ENCODE measurements at regions not wholly inside any gene's neighbourhood (a gene's known extent, or its start where the extent isn't known, plus 50 kb on each side); places are given as distances from the start of the nearest gene placed in this dataset.

GRCh38 chr21:41605178-41605933, 97.4 kb upstream of the TMPRSS2 start:
- CTCF ChIA-PET (ENCODE audit: unreplicated experiment), result no interaction called here
- no peaks in the 10 kb centered on the region for H3K79me2 ChIP-seq (ENCODE audit: insufficient read depth, low read depth, low read length)
- no peaks in the 10 kb centered on the region for H4K20me1 ChIP-seq (ENCODE audit: insufficient read depth, low read length)
- no peaks in the 10 kb centered on the region for H3K4me1 ChIP-seq (ENCODE audit: insufficient read depth, low read length, poor library complexity, severe bottlenecking)
- BruUV-seq (replicated peaks), result no TSS peak
- H3K27ac ChIP-seq (ENCODE audit: low read depth, low read length, poor library complexity, severe bottlenecking), result no peak overlapping the region
- no peak for DNase-seq (ENCODE audit: low spot score)
- no peaks in the 10 kb centered on the region for H3K9me2 ChIP-seq (ENCODE audit: insufficient read depth, low read length)
- POLR2A ChIA-PET, result no interaction called here
- no peak overlapping the region for H2AFZ ChIP-seq (ENCODE audit: low read length)
- H3K4me2 ChIP-seq (ENCODE audit: low read length), result no peak overlapping the region
- H3K4me3 ChIP-seq (ENCODE audit: low read depth, low read length, poor library complexity, severe bottlenecking), result no peak overlapping the region
- no peaks in the 10 kb centered on the region for H3K9me3 ChIP-seq (ENCODE audit: low read length)
- intact Hi-C loops (cut with micrococcal nuclease; ENCODE audit: unreplicated experiment), result no loop called here
- no peaks in the 10 kb centered on the region for H3K36me3 ChIP-seq (ENCODE audit: insufficient read depth, low read length)
- TF ChIP-seq EZH2phosphoT487 (IDR thresholded peaks at IDR 0.05; ENCODE audit: borderline replicate concordance, low read depth, low read length), result no peak
- no peak for TF ChIP-seq CTCF (conservative IDR thresholded peaks at IDR 0.05; ENCODE audit: low read length)

GRCh38 chr21:41604583-41605041, 96.7 kb upstream of the TMPRSS2 start:
- Histone ChIP-seq H3K4me1 (ENCODE audit: insufficient read depth, low read length, poor library complexity, severe bottlenecking) (no peaks in the 10 kb centered on the region), H3K9me2 (ENCODE audit: insufficient read depth, low read length) (no peaks in the 10 kb centered on the region), H3K4me2 (ENCODE audit: low read length) (no peak overlapping the region), H3K9me3 (ENCODE audit: low read length) (no peaks in the 10 kb centered on the region), H2AFZ (ENCODE audit: low read length) (no peak overlapping the region), H3K27ac (ENCODE audit: low read depth, low read length, poor library complexity, severe bottlenecking) (no peak overlapping the region), H3K79me2 (ENCODE audit: insufficient read depth, low read depth, low read length) (no peaks in the 10 kb centered on the region), H4K20me1 (ENCODE audit: insufficient read depth, low read length) (no peaks in the 10 kb centered on the region), H3K36me3 (ENCODE audit: insufficient read depth, low read length) (no peaks in the 10 kb centered on the region), H3K4me3 (ENCODE audit: low read depth, low read length, poor library complexity, severe bottlenecking) (no peak overlapping the region)
- POLR2A ChIA-PET, result no interaction called here
- no TSS peak for BruUV-seq (replicated peaks)
- CTCF ChIA-PET (ENCODE audit: unreplicated experiment), result no interaction called here
- DNase-seq (ENCODE audit: low spot score), result no peak
- TF ChIP-seq EZH2phosphoT487 (IDR thresholded peaks at IDR 0.05; ENCODE audit: borderline replicate concordance, low read depth, low read length) (no peak), CTCF (conservative IDR thresholded peaks at IDR 0.05; ENCODE audit: low read length) (no peak)
- intact Hi-C loops (cut with micrococcal nuclease; ENCODE audit: unreplicated experiment), result no loop called here

DNA sequence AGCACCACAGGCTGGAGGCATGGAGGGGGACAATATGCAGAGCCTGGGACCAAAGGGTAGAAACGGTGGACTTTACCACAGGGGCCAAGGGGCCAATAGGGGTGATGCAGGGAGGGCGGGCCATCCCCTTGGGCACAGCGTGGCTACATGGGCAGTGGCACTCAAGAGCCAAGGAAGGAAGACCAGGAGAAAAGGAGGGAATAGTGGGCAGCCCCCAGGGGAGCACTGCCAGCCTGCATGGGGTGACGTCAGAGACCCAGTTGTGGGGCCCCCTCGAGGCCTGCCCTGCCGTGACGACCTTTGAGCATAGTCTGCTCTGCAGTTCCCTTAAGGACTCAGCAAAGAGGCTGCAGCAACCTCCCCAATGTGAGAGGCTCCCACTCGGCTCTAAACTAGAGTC, 95.5 kb upstream of the TMPRSS2 start:
- Histone ChIP-seq H3K4me3 (ENCODE audit: low read depth, low read length, poor library complexity, severe bottlenecking) (no peak overlapping the region), H3K9me3 (ENCODE audit: low read length) (no peaks in the 10 kb centered on the region), H2AFZ (ENCODE audit: low read length) (no peak overlapping the region), H3K36me3 (ENCODE audit: insufficient read depth, low read length) (no peaks in the 10 kb centered on the region), H3K4me1 (ENCODE audit: insufficient read depth, low read length, poor library complexity, severe bottlenecking) (no peaks in the 10 kb centered on the region), H3K9me2 (ENCODE audit: insufficient read depth, low read length) (no peaks in the 10 kb centered on the region), H3K79me2 (ENCODE audit: insufficient read depth, low read depth, low read length) (no peaks in the 10 kb centered on the region), H4K20me1 (ENCODE audit: insufficient read depth, low read length) (no peaks in the 10 kb centered on the region), H3K27ac (ENCODE audit: low read depth, low read length, poor library complexity, severe bottlenecking) (no peak overlapping the region), H3K4me2 (ENCODE audit: low read length) (no peak overlapping the region)
- intact Hi-C loops (cut with micrococcal nuclease; ENCODE audit: unreplicated experiment), result no loop called here
- DNase-seq (ENCODE audit: low spot score), result no peak
- TF ChIP-seq CTCF (conservative IDR thresholded peaks at IDR 0.05; ENCODE audit: low read length) (no peak), EZH2phosphoT487 (IDR thresholded peaks at IDR 0.05; ENCODE audit: borderline replicate concordance, low read depth, low read length) (no peak)
- POLR2A ChIA-PET, result no interaction called here
- no TSS peak for BruUV-seq (replicated peaks)
- CTCF ChIA-PET (ENCODE audit: unreplicated experiment), result no interaction called here
